ENCODE measurements at regions not wholly inside any gene's neighbourhood (a gene's known extent, or its start where the extent isn't known, plus 50 kb on each side); places are given as distances from the start of the nearest gene placed in this dataset.

DNA sequence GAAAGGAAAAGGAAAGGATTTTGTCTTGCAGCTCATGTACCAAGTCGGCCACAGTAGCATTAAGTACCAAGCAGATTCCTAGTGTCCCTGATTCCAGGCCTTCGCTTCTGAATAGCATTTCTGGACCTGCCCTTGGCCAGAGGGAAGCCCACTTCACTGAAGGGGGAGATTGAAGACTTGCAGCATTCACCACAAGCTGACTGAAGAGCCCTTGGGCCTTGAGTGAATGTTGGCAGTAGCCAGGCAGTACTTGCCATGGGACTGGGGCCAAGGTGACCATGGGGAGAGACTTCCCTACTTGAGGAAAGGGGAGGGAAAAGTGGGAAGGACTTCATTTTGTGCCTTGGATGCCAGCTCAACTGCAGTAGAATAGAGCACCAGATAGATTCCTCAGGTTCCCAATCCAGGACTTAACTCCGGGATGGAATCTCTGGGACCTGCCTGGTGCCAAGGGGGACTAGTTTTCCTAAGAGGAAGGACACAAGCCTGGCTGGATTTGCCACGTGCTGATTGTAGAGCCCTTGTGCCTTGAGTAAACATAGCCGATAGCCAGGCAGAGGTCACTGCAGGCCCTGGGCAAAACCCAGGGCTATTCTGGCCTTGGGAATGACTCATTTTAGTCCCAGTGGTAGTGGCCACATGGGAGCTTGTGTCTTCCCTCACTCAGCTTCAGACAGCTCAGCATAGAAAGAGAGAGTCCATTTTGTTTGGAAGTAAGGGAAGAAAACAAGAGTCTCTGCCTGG lies 141.7 kb upstream of the KCND2 start:
- TF ChIP-seq, protein P1, sequence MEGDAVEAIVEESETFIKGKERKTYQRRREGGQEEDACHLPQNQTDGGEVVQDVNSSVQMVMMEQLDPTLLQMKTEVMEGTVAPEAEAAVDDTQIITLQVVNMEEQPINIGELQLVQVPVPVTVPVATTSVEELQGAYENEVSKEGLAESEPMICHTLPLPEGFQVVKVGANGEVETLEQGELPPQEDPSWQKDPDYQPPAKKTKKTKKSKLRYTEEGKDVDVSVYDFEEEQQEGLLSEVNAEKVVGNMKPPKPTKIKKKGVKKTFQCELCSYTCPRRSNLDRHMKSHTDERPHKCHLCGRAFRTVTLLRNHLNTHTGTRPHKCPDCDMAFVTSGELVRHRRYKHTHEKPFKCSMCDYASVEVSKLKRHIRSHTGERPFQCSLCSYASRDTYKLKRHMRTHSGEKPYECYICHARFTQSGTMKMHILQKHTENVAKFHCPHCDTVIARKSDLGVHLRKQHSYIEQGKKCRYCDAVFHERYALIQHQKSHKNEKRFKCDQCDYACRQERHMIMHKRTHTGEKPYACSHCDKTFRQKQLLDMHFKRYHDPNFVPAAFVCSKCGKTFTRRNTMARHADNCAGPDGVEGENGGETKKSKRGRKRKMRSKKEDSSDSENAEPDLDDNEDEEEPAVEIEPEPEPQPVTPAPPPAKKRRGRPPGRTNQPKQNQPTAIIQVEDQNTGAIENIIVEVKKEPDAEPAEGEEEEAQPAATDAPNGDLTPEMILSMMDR (IDR thresholded peaks at IDR 0.05; ENCODE audit: insufficient read depth, low read length, poor library complexity, severe bottlenecking) = no peak
- no peaks in the 10 kb centered on the region for H3K36me3 ChIP-seq (ENCODE audit: control insufficient read depth, insufficient read depth, low read length)
- H3K27me3 ChIP-seq (replicated peaks; ENCODE audit: control insufficient read depth, insufficient read depth, low read length) = no peaks in the 10 kb centered on the region
- DNase-seq (ENCODE audit: extremely low read depth, insufficient read length) = no peak
- H3K4me3 ChIP-seq (replicated peaks; ENCODE audit: low read depth, low read length) = no peak overlapping the region

DNA sequence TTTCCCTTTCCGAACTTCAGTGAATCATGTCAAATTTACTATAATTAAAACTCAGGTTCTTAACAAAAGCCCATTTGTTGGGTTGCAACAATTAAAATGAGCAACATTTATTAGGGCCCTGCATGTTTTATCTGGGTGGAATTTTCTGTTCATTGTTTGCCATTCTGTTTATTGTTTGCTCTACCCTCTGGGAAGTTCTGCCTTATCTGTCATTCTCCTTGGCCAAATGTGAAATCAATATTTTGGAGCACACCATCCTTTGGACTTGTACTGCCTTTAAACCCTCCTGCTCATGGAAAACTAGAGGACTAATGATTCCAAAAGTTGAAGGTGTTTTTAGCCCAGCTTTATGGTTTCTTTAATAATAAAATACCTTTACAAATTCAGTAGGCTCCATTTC lies 134.5 kb upstream of the KCND2 start:
- TF ChIP-seq, protein P1 (IDR thresholded peaks at IDR 0.05; ENCODE audit: insufficient read depth, low read length, poor library complexity, severe bottlenecking) = no peak
- Histone ChIP-seq H3K4me3 (replicated peaks; ENCODE audit: low read depth, low read length) (no peak overlapping the region), H3K36me3 (ENCODE audit: control insufficient read depth, insufficient read depth, low read length) (no peaks in the 10 kb centered on the region), H3K27me3 (replicated peaks; ENCODE audit: control insufficient read depth, insufficient read depth, low read length) (no peaks in the 10 kb centered on the region)
- DNase-seq (ENCODE audit: extremely low read depth, insufficient read length) = no peak

DNA sequence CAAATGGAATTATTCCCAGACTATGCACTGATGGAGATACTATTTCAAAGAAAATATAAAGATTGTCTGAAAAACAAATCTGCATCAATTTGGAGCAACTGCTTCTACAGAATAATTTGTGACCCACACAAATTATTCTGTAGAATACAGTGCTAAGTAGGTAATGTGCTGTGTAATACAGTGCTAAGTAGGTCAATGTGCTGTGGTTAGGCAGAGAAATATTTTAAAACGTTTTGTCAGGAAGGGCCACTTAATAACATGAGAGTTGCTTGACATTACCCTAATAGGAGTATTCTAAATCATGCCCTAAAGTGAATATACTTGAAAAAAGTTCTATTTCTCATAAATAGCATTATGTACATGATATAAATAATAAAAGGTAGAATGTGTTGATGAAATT lies 116.5 kb upstream of the KCND2 start:
- Histone ChIP-seq H3K27me3 (replicated peaks; ENCODE audit: control insufficient read depth, insufficient read depth, low read length) (no peaks in the 10 kb centered on the region), H3K36me3 (ENCODE audit: control insufficient read depth, insufficient read depth, low read length) (no peaks in the 10 kb centered on the region), H3K4me3 (replicated peaks; ENCODE audit: low read depth, low read length) (no peak overlapping the region)
- TF ChIP-seq, protein P1 (IDR thresholded peaks at IDR 0.05; ENCODE audit: insufficient read depth, low read length, poor library complexity, severe bottlenecking) = no peak
- DNase-seq (ENCODE audit: extremely low read depth, insufficient read length) = no peak

DNA sequence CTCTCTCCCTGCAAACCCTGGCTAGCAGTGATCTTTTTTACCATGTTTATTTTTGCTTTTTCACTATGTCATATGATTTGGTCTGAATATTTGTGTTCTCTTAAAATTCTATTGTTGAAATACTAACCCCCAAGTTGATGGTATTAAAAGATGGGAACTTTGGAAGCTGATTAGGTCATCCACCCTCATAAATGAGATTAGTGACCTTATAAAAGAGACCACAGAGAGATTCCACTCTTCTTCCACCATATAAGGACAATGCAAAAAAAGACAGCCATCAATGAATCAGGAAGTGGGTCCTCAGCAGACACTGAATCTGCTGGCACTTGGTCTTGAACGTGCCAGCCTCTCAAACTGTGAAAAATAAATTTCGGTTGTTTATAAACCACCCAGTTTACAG lies 112.8 kb upstream of the KCND2 start:
- no peak for DNase-seq (ENCODE audit: extremely low read depth, insufficient read length)
- TF ChIP-seq, protein P1 (IDR thresholded peaks at IDR 0.05; ENCODE audit: insufficient read depth, low read length, poor library complexity, severe bottlenecking) = no peak

DNA sequence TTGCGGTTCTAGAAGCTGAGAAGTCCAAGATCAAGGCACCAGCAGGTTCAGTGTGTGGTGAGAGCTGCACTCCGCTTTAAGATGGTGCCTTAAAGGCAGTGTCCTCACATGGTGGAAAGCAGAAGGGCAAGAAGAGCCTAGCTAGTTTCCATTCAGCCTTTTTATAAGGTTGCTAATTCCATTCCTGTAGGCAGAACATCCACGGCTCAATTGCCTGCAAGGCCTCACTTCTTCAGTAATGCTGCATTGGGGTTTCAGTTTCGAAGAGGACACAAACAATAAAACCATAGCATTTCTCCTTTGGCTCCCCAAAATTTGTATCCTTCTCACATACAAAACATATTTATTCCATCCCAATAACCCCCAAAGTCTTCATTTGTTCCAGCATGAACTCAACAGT lies 109.5 kb upstream of the KCND2 start:
- H3K36me3 ChIP-seq (ENCODE audit: control insufficient read depth, insufficient read depth, low read length) = no peaks in the 10 kb centered on the region
- no peak for DNase-seq (ENCODE audit: extremely low read depth, insufficient read length)
- H3K4me3 ChIP-seq (replicated peaks; ENCODE audit: low read depth, low read length) = no peak overlapping the region
- TF ChIP-seq, protein P1 (IDR thresholded peaks at IDR 0.05; ENCODE audit: insufficient read depth, low read length, poor library complexity, severe bottlenecking) = no peak
- H3K27me3 ChIP-seq (replicated peaks; ENCODE audit: control insufficient read depth, insufficient read depth, low read length) = no peaks in the 10 kb centered on the region

More for the DNA sequence above, 112.8 kb upstream of the KCND2 start:
- no peak overlapping the region for H3K4me3 ChIP-seq (replicated peaks; ENCODE audit: low read depth, low read length)
- no peaks in the 10 kb centered on the region for H3K27me3 ChIP-seq (replicated peaks; ENCODE audit: control insufficient read depth, insufficient read depth, low read length)
- H3K36me3 ChIP-seq (ENCODE audit: control insufficient read depth, insufficient read depth, low read length) = no peaks in the 10 kb centered on the region

DNA sequence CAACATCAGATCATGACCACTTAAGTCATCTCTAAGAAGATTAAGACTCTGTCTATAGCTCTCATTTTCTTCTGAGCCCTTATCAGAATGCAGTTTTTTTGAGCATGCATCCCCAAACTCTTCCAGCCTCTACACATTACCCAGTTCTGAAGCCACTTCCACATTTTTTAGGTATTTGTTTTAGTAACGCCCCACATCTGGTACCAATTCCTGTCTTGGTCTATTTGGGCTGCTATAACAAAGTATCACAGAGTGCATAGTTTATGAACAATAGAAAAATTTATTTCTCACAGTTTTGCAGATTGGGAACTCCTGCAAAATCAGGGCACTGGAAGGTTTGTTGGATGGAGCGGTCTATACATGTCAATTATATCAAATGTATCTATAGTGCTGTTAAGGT lies 107.7 kb upstream of the KCND2 start:
- no peak for DNase-seq (ENCODE audit: extremely low read depth, insufficient read length)
- TF ChIP-seq, protein P1 (IDR thresholded peaks at IDR 0.05; ENCODE audit: insufficient read depth, low read length, poor library complexity, severe bottlenecking) = no peak
- no peaks in the 10 kb centered on the region for H3K27me3 ChIP-seq (replicated peaks; ENCODE audit: control insufficient read depth, insufficient read depth, low read length)
- no peak overlapping the region for H3K4me3 ChIP-seq (replicated peaks; ENCODE audit: low read depth, low read length)
- H3K36me3 ChIP-seq (ENCODE audit: control insufficient read depth, insufficient read depth, low read length) = no peaks in the 10 kb centered on the region
